Astrocyte (in vitro differentiated cells and primary cell): ENCODE measurements at regions not wholly inside any gene's neighbourhood (a gene's known extent, or its start where the extent isn't known, plus 50 kb on each side); places are given as distances from the start of the nearest gene placed in this dataset.

Experiments
- DNase-seq: peaks from one replicate; pipeline ENCODE4 v3.0.0-alpha.2; 2010; ENCODE audit warnings: low read depth
- FAIRE-seq: peaks from 2 replicates; lab custom pipeline; 2011; peaks lifted over from hg19 to GRCh38; lab: Jason Lieb, UNC
- H2AFZ ChIP-seq: 2 replicates; pipeline ENCODE4 v1.6.0; 2012; ENCODE audit warnings: low read depth, low read length, inconsistent platforms
- H3K27ac ChIP-seq: 2 replicates; pipeline ENCODE4 v1.5.1; 2011; ENCODE audit warnings: low read depth, low read length, inconsistent platforms
- H3K27me3 ChIP-seq: 2 replicates; pipeline ENCODE4 v1.6.0; 2011; ENCODE audit warnings: low read length, inconsistent platforms; ENCODE audit not compliant: insufficient read depth
- H3K36me3 ChIP-seq: 2 replicates; pipeline ENCODE4 v1.5.1; 2011; ENCODE audit warnings: low read length, inconsistent platforms; ENCODE audit not compliant: insufficient read depth
- H3K4me1 ChIP-seq: 2 replicates; pipeline ENCODE4 v1.5.1; 2011; ENCODE audit warnings: low read length, inconsistent platforms; ENCODE audit not compliant: insufficient read depth
- H3K4me2 ChIP-seq: 2 replicates; pipeline ENCODE4 v1.6.0; 2012; ENCODE audit warnings: low read length, inconsistent platforms
- H3K4me3 ChIP-seq: 2 replicates; pipeline ENCODE4 v1.5.1; 2011; ENCODE audit warnings: low read depth, mild to moderate bottlenecking, low read length, inconsistent platforms; ENCODE audit not compliant: insufficient read depth
- H3K79me2 ChIP-seq: 2 replicates; pipeline ENCODE4 v1.6.0; 2012; ENCODE audit warnings: mild to moderate bottlenecking, low read length, inconsistent platforms; ENCODE audit not compliant: insufficient read depth
- H3K9ac ChIP-seq: 2 replicates; pipeline ENCODE4 v1.6.0; 2012; ENCODE audit warnings: mild to moderate bottlenecking, low read length, inconsistent platforms
- H3K9me3 ChIP-seq: 2 replicates; pipeline ENCODE4 v1.5.1; 2012; ENCODE audit warnings: low read depth, mild to moderate bottlenecking, low read length, inconsistent platforms; ENCODE audit not compliant: insufficient read depth
- H4K20me1 ChIP-seq: 2 replicates; pipeline ENCODE4 v1.6.0; 2012; ENCODE audit warnings: low read length, inconsistent platforms; ENCODE audit not compliant: insufficient read depth
- H3K27ac Mint-ChIP-seq: one replicate; pipeline ENCODE4 v1.8.0; 2021; ENCODE audit warnings: mild to moderate bottlenecking, mixed read lengths; ENCODE audit not compliant: unreplicated experiment
- H3K27me3 Mint-ChIP-seq: one replicate; pipeline ENCODE4 v1.8.0; 2021; ENCODE audit warnings: low read depth, mixed read lengths; ENCODE audit not compliant: unreplicated experiment
- H3K36me3 Mint-ChIP-seq: one replicate; pipeline ENCODE4 v1.8.0; 2021; ENCODE audit warnings: low read depth, mixed read lengths; ENCODE audit not compliant: unreplicated experiment
- H3K4me1 Mint-ChIP-seq: one replicate; pipeline ENCODE4 v1.8.0; 2021; ENCODE audit warnings: low read depth, mixed read lengths; ENCODE audit not compliant: unreplicated experiment
- H3K4me3 Mint-ChIP-seq: one replicate; pipeline ENCODE4 v1.8.0; 2021; ENCODE audit warnings: mild to moderate bottlenecking, moderate library complexity, mixed read lengths; ENCODE audit not compliant: unreplicated experiment
- H3K9me3 Mint-ChIP-seq: one replicate; pipeline ENCODE4 v1.8.0; 2021; ENCODE audit warnings: mild to moderate bottlenecking, mixed read lengths; ENCODE audit not compliant: unreplicated experiment
- CTCF ChIP-seq: IDR thresholded peaks from 2 replicates; pipeline ENCODE4 v1.5.1; 2011; ENCODE audit warnings: low read depth, mild to moderate bottlenecking, inconsistent platforms, low read length, moderate library complexity; ENCODE audit not compliant: insufficient read depth
- EZH2 ChIP-seq: IDR thresholded peaks from 2 replicates; pipeline ENCODE4 v1.6.1; 2012; ENCODE audit warnings: mild to moderate bottlenecking, low read length, inconsistent platforms; ENCODE audit not compliant: insufficient read depth

- FAIRE-seq: no peak
- no peaks in the 10 kb centered on the region for H3K36me3 Mint-ChIP-seq
- H3K27ac Mint-ChIP-seq: no peak overlapping the region
- H3K4me1 Mint-ChIP-seq: no peaks in the 10 kb centered on the region
- Histone ChIP-seq H3K36me3 (no peaks in the 10 kb centered on the region), H3K9me3 (no peaks in the 10 kb centered on the region), H3K27me3 (no peaks in the 10 kb centered on the region), H3K4me3 (no peak overlapping the region), H3K27ac (no peak overlapping the region), H2AFZ (no peak overlapping the region), H4K20me1 (no peaks in the 10 kb centered on the region), H3K4me1 (no peaks in the 10 kb centered on the region), H3K9ac (no peak overlapping the region), H3K79me2 (no peaks in the 10 kb centered on the region), H3K4me2 (no peak overlapping the region)
- no peak overlapping the region for H3K4me3 Mint-ChIP-seq
- no peaks in the 10 kb centered on the region for H3K9me3 Mint-ChIP-seq
- DNase-seq: no peak
- H3K27me3 Mint-ChIP-seq: peaks cover 38% of the 10 kb centered on the region
- TF ChIP-seq CTCF (no peak), EZH2 (no peak)
Observed at GRCh38 chr14:104358528-104359300, 220.3 kb downstream of the KIF26A start.

- peaks cover under 1% of the 10 kb centered on the region for H3K9me3 Mint-ChIP-seq
- H3K27ac Mint-ChIP-seq: no peak overlapping the region
- no peaks in the 10 kb centered on the region for H4K20me1 ChIP-seq
- peaks cover 34% of the 10 kb centered on the region for H3K27me3 Mint-ChIP-seq
- H3K4me3 ChIP-seq: no peak overlapping the region
- H2AFZ ChIP-seq: no peak overlapping the region
- no peak overlapping the region for H3K4me3 Mint-ChIP-seq
- H3K36me3 Mint-ChIP-seq: no peaks in the 10 kb centered on the region
- H3K36me3 ChIP-seq: no peaks in the 10 kb centered on the region
- no peaks in the 10 kb centered on the region for H3K9me3 ChIP-seq
- no peak overlapping the region for H3K4me2 ChIP-seq
- H3K4me1 Mint-ChIP-seq: no peaks in the 10 kb centered on the region
- no peaks in the 10 kb centered on the region for H3K27me3 ChIP-seq
- H3K79me2 ChIP-seq: no peaks in the 10 kb centered on the region
- DNase-seq: no peak
- no peaks in the 10 kb centered on the region for H3K4me1 ChIP-seq
- H3K9ac ChIP-seq: no peak overlapping the region
- FAIRE-seq: no peak
- TF ChIP-seq EZH2 (no peak), CTCF (no peak)
- H3K27ac ChIP-seq: no peak overlapping the region
Observed at GRCh38 chr14:104359301-104359968, 220.1 kb upstream of the C14orf180 start.
